ENCODE measurements at regions not wholly inside any gene's neighbourhood (a gene's known extent, or its start where the extent isn't known, plus 50 kb on each side); places are given as distances from the start of the nearest gene placed in this dataset.
A peak's percentile ranks its signal among the peaks of the same experiment; 100 is the strongest.

DNA sequence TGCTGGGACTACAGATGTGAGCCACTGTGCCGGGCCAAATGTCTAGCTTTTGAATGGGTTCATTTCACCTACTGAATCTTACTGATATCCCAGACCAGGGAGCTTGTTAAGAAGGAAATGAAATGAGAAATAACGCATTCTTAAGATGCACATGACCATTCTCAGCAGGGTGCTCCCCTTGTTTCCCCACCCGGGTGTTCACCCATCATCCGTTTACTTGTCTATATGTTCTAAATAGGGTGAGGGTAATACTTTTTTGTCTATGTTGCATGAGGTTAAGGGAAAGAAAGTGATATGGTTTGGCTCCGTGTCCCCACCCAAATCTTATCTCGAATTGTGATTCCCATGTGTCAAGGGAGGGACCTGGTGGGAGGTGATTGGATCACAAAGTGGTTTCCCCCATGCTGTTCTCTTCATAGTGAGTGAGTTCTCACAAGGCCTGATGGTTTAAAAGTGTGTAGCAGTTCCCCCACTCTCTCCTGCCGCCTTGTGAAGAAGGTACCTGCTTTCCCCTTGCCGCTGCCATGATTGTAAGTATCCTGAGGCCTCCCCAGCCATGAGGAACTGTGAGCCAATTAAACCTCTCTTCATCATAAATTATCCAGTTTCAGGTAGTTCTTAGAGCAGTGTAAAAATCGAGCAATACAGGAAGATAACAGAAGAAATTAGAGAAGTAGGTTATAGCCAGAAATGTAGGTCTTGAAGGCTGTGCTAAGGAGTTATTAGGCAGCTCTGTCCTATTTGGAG is 129.1 kb downstream of the DDX1 start:
- DNase-seq, result peak; percentile 25

DNA sequence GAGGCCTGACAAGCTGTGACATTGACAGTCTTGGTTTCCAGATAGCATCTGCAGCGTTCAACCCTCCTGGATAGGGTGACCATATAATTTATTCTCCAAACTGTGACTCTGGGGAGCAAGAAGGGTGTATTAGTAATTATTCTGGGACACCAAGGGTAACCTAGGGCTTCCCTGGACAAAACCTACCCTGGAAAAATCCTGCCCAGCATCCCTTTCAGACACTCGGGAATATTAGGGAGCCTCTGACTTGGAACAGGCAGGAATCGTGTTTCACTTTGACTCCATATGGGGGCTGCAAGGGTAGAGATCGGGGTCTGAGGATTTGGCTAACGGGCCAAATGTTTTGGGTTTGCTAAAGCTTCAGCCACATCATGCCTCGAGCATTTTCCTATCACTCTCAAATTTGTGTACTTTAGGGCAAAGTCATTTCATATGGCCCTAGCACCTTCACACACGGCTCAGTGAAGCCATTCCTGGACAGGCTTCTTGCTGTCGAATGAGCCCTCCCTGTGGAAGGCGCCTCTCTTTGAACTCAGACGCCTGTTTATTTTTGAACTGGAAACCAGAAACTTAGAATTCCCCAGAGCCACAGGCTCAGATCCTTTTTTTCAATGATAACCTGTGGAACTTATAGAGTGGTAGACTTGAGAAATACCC is 129.9 kb downstream of the DDX1 start:
- no peak for DNase-seq

DNA sequence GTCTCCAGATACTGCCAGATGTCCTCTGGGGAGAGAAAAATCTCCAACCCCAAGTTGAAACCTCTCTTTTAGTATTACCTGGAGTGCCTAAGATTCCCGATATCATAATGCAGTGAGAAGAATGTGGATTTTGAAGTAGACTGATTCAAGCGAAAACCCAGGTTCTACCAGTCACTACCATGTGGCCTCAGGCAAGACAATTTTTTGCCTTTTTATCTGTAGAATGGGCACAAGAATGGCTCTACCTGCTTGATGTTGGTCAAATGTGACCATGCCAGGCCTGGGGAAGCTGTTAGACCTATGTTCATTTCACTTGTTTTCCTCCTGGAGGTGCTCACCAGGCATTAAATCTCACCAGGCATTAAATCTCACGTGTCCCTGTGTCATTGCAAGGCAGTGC is 131.3 kb downstream of the DDX1 start:
- DNase-seq, result no peak

DNA sequence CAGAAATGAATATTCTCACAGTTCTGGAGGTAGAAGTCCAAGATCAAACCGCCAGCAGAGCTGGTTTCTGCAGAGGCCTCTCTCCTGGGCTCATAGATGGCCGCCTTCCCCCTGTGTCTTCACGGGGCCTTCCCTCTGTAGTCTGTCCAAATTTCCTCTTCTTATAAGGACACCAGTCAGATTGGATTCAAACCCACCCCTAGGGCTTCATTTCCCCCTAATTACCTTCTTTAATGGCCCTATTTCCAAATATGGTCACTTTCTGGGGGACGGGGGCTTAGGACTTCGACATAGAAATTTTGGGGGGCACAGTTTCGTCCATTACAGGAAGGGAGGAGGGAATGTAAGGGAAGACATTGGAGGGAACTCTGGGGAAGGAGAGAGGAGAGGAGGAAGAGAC is 132.6 kb downstream of the DDX1 start:
- no peak for DNase-seq

DNA sequence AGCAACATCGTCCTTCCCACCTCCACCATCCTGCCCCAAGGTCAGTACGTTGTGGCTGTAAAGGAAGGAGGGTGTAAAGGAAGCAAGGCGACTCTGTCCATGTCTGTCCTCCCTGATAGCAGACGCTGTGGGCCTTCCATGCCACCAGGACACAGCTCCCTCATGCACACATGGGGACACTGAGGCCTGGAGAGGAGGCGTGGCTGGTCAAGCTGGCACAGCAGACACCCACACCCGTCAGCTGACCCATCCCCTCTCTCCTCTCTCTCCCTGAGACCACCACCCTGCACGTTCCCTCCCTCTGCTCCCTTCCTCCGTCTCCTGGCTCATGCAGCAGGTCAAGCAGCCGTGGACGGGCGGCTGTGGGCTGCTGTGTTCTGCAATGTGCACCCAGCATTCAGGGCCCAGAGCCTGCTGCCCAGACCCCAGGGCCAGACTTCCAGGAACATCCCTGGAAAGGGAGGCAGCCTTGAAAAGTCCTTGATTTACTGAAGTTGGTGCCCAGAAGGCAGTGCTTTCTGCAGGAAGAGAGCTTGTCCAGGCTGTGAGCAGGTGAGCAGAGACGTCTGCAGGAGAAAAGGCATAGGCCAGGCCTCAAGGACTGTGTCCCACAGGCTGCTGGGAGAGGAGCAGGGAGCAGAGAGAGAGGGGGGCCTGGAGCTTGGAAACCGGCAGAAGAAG is 133.6 kb downstream of the DDX1 start:
- DNase-seq, result no peak

DNA sequence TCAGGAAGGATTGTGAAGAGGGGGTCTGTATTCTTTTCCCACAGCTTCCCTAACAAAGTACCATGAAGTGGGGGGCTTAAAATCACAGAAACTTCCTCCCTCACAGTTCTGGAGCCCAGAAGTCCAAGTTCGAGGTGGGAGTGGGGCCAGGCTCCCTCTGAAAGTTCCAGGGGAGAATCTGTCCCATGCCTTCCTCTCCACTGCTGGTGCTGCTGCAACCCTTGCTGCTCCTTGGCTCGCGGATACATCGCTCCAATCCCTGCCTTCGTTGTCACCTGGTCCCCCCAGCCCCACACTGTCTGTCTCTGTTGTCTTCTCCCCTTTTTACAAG is 134.1 kb downstream of the DDX1 start:
- no peak for DNase-seq

DNA sequence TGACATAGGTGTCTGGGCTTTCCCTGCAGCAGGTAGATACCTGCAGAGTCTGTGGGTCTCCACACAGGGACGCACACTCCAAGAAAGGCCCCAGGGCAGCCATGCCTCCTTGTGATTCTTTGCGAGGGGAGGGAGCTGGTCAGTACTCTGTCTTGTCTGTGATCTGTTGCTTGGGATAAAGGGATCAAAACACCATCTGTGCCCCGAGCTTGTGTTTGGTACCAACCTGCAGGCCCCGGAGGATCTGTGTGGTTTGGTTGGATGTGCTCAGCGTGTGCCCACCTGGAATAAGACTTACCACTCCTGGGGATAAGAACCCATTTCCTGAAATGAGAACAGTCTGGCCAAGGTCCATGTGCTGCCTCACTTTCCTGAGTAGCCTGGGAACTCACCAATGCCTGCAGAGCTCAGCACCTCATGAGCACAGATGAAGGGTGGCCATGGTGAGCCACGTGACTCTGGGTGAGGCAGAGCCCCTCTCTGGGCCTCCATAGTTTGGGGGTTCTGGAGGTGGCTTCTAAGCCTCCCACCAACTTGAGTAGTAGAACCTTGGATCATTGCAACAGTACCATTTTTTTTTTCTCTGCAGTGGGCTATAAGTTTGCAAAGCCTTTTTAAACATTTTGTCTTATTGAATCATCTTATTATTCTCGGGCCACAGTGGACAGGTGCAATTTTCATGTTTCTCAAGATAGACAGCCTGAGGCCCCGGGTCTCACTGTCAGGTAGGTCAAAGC is 134.8 kb downstream of the DDX1 start:
- no peak for DNase-seq

DNA sequence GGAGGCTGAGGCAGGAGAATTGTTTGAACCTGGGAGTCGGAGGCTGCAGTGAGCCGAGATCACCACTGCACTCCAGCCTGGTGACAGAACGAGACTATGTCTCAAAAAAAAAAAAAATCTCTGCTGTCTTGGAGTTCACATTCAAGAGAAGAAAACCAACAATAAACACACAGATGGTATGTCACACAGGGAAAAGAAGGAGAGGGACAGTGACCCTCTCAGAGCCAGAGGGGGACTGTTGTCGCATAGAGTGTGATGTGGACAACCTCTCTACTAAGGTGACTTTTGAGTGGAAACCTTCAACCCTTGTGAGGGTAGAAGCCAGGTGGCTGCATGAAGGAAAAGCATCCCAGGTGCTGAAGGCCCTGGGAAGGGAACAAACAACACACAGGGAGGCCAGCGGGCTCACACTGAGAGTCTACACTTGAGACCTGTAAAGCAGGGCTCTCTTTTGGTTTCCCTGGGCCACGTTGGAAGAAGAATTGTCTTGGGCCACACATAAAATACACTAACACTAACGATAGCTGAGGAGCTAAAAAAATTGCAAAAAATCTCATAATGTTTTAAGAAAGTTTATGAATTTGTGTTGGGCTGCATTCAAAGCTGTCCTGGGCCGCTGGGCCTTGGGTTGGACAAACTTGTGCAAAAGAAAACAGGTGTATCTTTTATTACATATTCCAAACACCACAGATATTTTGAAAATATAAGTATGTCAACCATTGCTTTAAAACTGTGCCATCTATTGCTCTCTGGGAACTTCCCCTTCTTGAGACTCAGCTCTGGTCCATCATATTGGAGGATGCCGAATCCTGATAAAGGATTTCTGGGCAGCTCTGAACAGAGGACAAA is 136.0 kb downstream of the DDX1 start:
- no peak for DNase-seq

DNA sequence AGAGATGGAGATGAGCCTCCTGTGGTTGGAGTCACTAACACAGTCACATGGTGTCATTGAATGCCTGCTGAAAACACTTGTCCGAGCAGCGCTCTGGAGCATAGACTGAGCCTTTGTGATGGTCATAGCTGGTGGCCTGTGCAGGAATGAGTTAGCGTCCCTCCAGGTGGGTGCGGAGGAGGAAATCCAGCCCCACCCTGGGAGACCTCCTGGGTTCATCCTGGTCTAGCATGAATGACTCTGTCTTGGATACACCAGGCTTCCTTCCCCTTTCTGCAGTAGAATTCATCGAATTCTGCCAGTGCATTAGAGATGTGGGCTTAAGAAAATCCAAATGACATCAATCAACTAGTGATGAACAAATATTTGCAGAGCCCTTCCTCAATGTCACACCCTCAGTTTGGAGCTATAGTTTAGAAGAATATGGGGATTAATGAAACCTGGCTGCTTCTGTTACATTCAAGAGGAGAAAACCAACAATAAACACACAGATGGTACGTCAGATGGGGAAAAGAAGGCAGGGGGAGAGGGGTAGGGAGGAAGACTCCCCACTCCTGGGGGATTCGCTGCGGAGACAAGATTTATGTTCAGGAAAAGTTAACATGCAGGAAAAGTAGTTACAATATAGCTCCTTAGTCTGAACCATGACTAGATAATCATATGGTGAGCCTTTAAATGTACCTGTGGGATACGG is 136.7 kb downstream of the DDX1 start:
- no peak for DNase-seq

DNA sequence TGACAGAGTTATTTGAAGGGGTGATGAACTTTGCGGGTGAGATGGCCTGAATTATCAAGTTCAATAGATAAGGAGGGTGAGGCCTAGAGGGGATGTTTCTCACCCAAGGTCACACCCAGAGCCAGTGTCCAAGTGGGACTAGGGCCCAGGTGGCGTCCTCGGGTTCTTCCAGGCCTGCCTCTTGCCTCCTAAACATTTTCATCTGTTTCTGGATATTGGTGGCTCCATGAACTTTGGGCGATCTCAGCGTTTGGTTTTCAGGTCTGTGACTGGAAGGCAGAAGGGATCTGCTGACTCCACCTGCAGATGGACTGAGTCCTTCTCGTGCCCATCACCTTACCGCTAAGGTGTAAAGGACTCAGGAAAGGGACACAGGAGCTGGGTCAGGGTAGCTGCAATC is 137.3 kb downstream of the DDX1 start:
- DNase-seq, result no peak

DNA sequence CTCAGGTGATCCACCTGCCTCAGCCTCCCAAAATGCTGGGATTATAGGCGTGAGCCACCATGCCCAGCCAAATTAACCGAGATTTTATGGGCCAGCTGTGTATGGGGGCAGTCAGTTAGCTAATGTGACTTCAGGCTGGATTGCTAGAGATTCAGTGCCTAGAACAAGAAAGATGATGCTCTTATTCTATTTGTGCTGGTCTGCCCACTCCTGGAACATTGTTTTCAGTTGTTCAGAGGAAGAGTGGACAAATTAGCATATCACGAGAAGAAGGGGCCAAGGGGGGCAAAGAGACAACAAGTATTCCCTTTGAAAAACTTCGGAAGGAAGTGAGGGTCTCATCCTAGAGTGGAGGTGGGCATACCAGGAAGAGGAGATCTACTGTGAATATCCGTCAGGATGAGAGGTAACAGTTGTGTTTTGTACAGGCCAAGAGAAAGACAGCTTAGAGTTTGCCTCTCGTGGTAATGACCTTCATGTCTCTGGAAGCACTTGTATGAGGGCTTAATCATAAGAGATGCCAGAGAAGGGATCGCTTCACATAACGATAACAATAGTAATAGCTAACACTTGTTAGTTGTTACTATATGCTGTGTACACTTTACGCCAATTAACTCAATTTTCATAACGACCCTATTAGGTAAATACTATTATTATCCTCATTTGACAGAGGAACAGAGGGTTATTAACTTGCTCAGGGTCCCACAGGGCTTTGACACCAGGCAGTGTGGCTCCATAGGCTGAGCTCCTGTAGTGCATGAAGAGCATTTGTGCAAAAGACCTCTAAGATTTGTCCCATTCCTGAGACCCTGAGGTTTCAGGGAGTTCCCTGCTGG is 138.3 kb downstream of the DDX1 start:
- no peak for DNase-seq

DNA sequence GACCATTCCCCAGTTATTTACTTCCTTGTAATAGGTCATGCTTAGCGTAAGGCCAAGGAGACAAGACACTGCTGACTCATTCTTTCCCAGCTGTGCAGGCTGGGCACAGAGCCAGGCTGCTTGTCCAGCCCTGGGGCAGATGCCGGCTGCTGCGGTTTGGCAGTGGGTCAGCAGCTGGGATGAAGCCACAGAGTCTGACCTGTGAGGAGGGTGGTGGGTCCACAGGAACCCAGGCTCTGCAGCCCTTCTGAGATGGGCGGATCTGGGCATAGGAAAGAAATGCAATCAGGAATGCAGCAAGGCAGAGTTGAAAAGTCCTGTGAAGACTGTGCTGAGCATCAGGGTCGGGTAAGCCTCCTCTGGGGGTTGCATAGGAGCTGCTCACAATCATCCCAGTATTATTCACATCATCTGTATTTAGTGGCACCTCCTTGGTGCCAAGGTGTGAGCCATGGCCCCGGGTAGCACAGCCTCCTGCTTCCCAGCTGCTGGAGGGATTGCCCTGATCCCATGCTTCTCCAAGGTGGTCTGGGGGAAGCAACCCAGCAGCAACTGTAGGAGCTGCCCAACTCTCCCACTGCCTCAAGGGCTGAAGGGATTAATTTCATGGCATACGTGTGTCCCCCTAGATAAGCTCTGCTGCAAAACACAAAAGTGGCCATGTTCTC is 139.0 kb downstream of the DDX1 start:
- peak; percentile 80 for DNase-seq

DNA sequence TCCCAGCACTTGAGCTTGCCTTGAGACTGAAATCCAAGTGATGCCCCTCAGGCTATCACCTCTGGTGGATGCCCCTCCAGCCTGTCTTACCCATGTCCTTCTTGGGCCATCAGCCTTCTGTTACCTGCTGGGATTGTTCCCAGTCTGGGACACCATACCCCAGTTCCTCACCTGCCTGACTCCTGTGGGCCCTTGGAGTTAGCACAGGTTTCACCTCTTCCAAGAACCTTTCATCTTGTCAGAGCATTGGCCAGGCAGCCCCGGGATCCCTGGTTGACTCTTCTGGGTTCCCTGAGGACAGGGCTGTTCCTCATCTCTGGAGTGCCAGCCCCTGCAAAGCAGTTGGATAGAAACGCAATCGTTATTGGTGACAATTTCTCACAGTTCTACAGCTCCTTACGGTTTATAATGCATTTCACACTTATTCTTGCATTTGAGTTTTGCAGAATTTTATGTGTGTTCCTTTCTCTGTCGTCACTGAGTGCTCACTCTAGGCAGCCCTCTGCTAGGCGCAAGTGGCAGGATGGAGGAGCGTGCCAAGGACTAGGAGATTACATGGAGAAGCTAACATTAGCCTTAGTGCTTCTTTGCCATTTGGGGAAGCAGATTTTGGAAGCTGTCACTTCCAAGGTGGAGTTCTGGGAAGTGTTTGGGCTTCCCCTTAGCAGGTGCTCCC is 139.7 kb downstream of the DDX1 start:
- no peak for DNase-seq

DNA sequence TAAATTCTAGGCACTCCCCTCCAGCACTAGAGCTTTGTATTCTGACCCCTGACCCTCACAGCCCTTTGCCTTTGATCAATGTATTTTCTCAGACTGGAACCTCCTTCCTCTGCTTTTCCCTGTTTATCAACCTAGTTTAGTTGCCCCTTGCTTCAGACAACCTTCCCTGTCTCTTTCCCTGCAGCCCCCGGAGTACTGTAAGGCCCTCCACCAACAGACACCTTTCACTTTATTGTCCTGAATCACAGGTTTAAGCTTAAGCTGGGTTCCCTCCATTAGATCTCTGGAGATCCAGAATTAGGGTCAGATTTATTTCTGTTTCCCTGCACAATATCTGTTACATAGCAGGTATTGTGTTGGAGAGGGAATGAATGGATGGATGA is 140.2 kb downstream of the DDX1 start:
- DNase-seq, result no peak

DNA sequence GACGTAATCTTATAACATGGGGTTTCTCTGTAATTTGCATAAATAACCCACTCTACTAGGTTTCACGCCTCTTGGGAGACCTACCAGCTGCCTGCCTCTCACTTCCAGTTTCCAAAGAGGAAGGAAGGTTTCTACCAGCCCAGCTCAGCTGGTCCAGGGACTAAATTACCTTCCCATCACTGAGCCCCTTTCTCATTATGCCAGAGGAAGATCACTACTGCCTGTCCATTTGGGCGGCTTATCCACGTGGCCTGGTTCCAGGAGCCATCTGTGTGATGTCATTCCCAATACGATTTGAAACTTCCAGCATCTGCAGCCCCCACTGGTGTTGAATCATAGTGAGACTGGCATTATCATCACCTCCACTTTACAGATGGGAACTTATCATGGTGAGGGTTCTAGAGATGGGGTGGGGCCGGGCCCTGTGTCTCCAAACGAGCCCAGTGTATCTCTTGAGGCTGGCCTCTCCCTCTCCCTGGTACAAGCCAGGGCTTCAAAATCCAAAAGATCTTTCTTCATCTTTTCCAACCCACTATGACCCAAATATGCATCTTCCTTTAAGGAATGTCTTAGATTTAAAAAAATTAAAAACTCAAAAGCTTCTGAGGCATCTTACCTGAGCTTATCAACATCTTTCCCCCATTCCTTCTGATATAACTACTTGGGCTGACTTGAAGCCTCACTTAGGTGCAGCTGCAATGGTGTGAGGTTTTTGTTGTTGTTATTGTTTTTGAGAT is 140.8 kb downstream of the DDX1 start:
- DNase-seq, result no peak

DNA sequence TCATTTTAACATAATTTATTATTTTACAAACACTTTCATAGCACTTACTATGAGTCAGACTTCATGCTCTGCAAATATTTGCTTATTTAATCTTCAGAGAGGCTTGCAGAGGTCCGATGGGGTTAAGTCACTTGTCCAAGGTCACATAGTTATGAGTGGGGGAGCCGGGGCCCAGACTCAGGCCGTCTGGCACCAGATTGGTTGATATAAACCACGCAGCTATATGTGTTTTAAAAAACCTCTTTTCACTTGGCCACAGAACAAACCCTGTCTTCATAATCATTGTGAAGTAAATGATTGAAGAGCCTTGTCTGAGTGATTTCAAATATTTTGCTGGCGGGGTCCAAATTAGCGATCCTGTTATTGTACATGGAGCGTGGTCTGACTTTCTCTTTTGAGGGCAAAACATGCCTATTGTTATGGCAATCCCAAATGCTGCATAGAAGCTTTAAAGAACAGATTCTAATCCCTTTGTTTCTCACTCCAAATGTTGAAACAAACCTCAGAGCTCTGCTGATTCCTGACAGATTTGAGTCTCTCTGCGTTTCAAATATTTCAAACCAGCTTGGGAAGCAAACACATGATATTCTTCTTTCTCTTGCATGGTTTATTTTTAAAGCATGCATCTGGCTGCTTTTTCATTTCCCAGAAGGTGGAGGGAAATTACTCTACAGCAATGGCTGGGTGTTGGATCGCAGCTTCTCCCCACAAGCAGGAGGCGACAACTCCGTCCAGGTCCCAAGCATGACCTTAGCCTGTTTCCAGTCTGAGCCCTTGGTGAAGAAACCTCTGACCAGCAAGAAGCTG is 142.4 kb downstream of the DDX1 start:
- DNase-seq, result no peak

DNA sequence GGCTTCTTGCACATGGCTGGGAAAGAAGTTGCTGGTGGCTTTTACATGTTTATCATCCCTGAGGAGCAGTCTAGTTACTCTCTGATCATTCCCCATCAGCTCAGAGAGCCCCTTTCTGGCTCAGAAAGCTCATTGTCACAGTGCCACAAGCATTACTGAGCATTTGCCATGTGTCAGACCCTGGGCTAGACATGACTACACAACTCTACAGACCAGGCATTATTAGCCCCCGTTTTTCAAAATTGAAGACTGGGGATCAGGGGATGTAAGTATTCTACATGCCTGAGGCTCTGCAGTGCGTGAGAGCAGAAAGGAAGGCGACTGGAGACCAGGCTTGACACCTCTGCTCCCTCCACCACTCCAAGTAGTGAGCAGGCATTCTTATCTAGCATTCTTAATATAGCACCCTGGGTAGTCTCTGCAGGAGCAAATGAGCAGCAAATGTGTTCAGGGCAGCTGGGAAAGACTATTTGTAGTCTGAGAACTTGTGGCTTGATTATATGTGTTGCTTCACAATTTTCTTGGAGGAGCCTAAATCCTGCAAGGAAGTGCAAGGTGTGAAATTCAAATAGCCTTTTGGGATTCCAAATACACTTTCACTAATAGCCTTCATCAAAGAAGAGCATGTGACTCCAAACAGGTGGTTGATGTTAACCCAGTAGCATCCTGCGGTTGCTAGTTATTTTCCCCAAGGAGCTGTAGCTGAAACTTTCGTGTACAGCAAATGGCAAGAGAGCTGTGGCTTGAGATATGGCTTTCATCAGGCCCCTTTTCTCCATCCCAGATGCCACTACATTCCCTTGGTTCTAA is 143.2 kb downstream of the DDX1 start:
- no peak for DNase-seq

Data from hematopoietic multipotent progenitor cell treated with erythropoietin and hydrocortisone succinate and interleukin-3 and kit ligand, for 4 days (in vitro differentiated cells).